Smooth muscle cell (in vitro differentiated cells): ENCODE measurements at regions not wholly inside any gene's neighbourhood (a gene's known extent, or its start where the extent isn't known, plus 50 kb on each side); places are given as distances from the start of the nearest gene placed in this dataset.

Experiments
- DNase-seq: peaks from one replicate; lab custom pipeline; 2025; ENCODE audit not compliant: unreplicated experiment; lab: John Stamatoyannopoulos, UW
- H2AFZ ChIP-seq: fragments of 200-600 bp; sonication (generic); 2 replicates; pipeline ENCODE4 v1.6.0; 2016; ENCODE audit warnings: antibody characterized with exemption, low read depth, mild to moderate bottlenecking
- H3F3A ChIP-seq: fragments of 200-600 bp; sonication (generic); 2 replicates; pipeline ENCODE4 v1.6.0; 2017; ENCODE audit warnings: antibody characterized with exemption, low read depth
- H3K27ac ChIP-seq: fragments of 200-600 bp; sonication (generic); 2 replicates; pipeline ENCODE4 v1.5.1; 2016; ENCODE audit warnings: low read depth, mild to moderate bottlenecking
- H3K27me3 ChIP-seq: fragments of 200-600 bp; sonication (generic); 2 replicates; pipeline ENCODE4 v1.6.1; 2016; ENCODE audit warnings: low read depth, mild to moderate bottlenecking
- H3K36me3 ChIP-seq: fragments of 200-600 bp; sonication (generic); 2 replicates; pipeline ENCODE4 v1.5.1; 2016; ENCODE audit warnings: low read depth
- H3K4me1 ChIP-seq: fragments of 200-600 bp; sonication (generic); 2 replicates; pipeline ENCODE4 v1.5.1; 2016; ENCODE audit warnings: low read depth
- H3K4me2 ChIP-seq: fragments of 200-600 bp; sonication (generic); 2 replicates; pipeline ENCODE4 v1.6.0; 2016; ENCODE audit warnings: mild to moderate bottlenecking
- H3K4me3 ChIP-seq: fragments of 200-600 bp; sonication (generic); 2 replicates; pipeline ENCODE4 v1.5.1; 2016; ENCODE audit warnings: mild to moderate bottlenecking
- H3K79me2 ChIP-seq: fragments of 200-600 bp; sonication (generic); 2 replicates; pipeline ENCODE4 v1.6.0; 2016; ENCODE audit warnings: low read depth, mild to moderate bottlenecking
- H3K9ac ChIP-seq: fragments of 200-600 bp; sonication (generic); 2 replicates; pipeline ENCODE4 v1.6.0; 2016; ENCODE audit warnings: low read depth
- H3K9me3 ChIP-seq: fragments of 200-600 bp; sonication (generic); replicated peaks from 2 replicates; pipeline ENCODE4 v1.5.1; 2016; ENCODE audit warnings: low read depth
- H4K20me1 ChIP-seq: fragments of 200-600 bp; sonication (generic); 2 replicates; pipeline ENCODE4 v1.6.0; 2016; ENCODE audit warnings: low read depth
- CTCF ChIP-seq: fragments of 200-600 bp; sonication (generic); IDR thresholded peaks from 2 replicates; pipeline ENCODE4 v1.5.1; 2017; ENCODE audit warnings: borderline replicate concordance, mild to moderate bottlenecking, antibody characterized with exemption; ENCODE audit not compliant: insufficient read depth, poor library complexity, severe bottlenecking
- WGBS: methylation state at CpG from one replicate; pipeline ENCODE4 v1.1.7; 2016; ENCODE audit warnings: low lambda C conversion rate; 5-methylcytosine and 5-hydroxymethylcytosine counted together

GRCh38 chr5:12896086-12896485, 991.8 kb upstream of the CTNND2 start:
- Histone ChIP-seq H3K4me1 (no peaks in the 10 kb centered on the region), H3K79me2 (no peaks in the 10 kb centered on the region), H3K9ac (no peak overlapping the region), H3K27me3 (no peaks in the 10 kb centered on the region), H4K20me1 (no peaks in the 10 kb centered on the region), H3K4me3 (no peak overlapping the region), H3F3A (no peaks in the 10 kb centered on the region), H3K9me3 (no peaks in the 10 kb centered on the region), H3K36me3 (no peaks in the 10 kb centered on the region), H2AFZ (no peak overlapping the region), H3K4me2 (no peak overlapping the region), H3K27ac (no peak overlapping the region)
- DNase-seq, result no peak
- 81% methylated on average over 3 of the region's 3 CpGs for WGBS
- TF ChIP-seq CTCF, result no peak

- H3F3A ChIP-seq, result no peaks in the 10 kb centered on the region
These were observed 980.8 kb upstream of the CTNND2 start for GRCh38 chr5:12885018-12885417.

GRCh38 chr5:12883395-12883794, 979.1 kb upstream of the CTNND2 start:
- Histone ChIP-seq H3K36me3 (no peaks in the 10 kb centered on the region), H3F3A (no peaks in the 10 kb centered on the region), H3K9me3 (no peaks in the 10 kb centered on the region), H3K27ac (no peak overlapping the region), H3K79me2 (no peaks in the 10 kb centered on the region), H3K9ac (no peak overlapping the region), H3K27me3 (no peaks in the 10 kb centered on the region), H3K4me3 (no peak overlapping the region), H2AFZ (no peak overlapping the region), H3K4me1 (no peaks in the 10 kb centered on the region), H3K4me2 (no peak overlapping the region), H4K20me1 (no peaks in the 10 kb centered on the region)
- no peak for DNase-seq
- WGBS, result 76% methylated on average over 5 of the region's 5 CpGs
- TF ChIP-seq CTCF, result no peak

More at GRCh38 chr5:12885018-12885417, 980.8 kb upstream of the CTNND2 start:
- H3K79me2 ChIP-seq, result no peaks in the 10 kb centered on the region
- H3K4me1 ChIP-seq, result no peaks in the 10 kb centered on the region
- no peaks in the 10 kb centered on the region for H4K20me1 ChIP-seq
- no peaks in the 10 kb centered on the region for H3K9me3 ChIP-seq
- no peak overlapping the region for H3K9ac ChIP-seq
- DNase-seq, result no peak
- TF ChIP-seq CTCF, result no peak
- whole genome bisulfite sequencing, result 77% methylated on average over 2 of the region's 2 CpGs
- H2AFZ ChIP-seq, result no peak overlapping the region
- no peaks in the 10 kb centered on the region for H3K36me3 ChIP-seq
- H3K27ac ChIP-seq, result no peak overlapping the region
- no peak overlapping the region for H3K4me2 ChIP-seq
- no peaks in the 10 kb centered on the region for H3K27me3 ChIP-seq
- no peak overlapping the region for H3K4me3 ChIP-seq

GRCh38 chr5:12876541-12877298, 972.5 kb upstream of the CTNND2 start:
- Histone ChIP-seq H3K27ac (no peak overlapping the region), H4K20me1 (no peaks in the 10 kb centered on the region), H3K9me3 (no peaks in the 10 kb centered on the region), H3K79me2 (no peaks in the 10 kb centered on the region), H3K4me1 (no peaks in the 10 kb centered on the region), H3K4me2 (no peak overlapping the region), H3K36me3 (no peaks in the 10 kb centered on the region), H3K4me3 (no peak overlapping the region), H3F3A (no peaks in the 10 kb centered on the region), H2AFZ (no peak overlapping the region), H3K27me3 (no peaks in the 10 kb centered on the region), H3K9ac (no peak overlapping the region)
- no peak for TF ChIP-seq CTCF
- WGBS, result 94% methylated on average over 1 of the region's 1 CpG
- DNase-seq, result no peak
